HEK293 (cell line): ENCODE measurements at regions not wholly inside any gene's neighbourhood (a gene's known extent, or its start where the extent isn't known, plus 50 kb on each side); places are given as distances from the start of the nearest gene placed in this dataset.

ENCODE experiments used
- MYNN ChIP-seq: fragments of 450-650 bp; formaldehyde crosslinking; IDR thresholded peaks from 2 replicates; pipeline ENCODE4 v1.5.1; 2016; ENCODE audit warnings: missing biosample characterization, missing genetic modification characterization, borderline replicate concordance
- SP2 ChIP-seq: fragments of 450-650 bp; formaldehyde crosslinking; IDR thresholded peaks from 2 replicates; pipeline ENCODE4 v1.5.1; 2016; ENCODE audit warnings: missing biosample characterization, missing genetic modification characterization
- ZNF157 ChIP-seq: fragments of 450-650 bp; formaldehyde crosslinking; IDR thresholded peaks from 2 replicates; pipeline ENCODE4 v1.5.1; 2016; ENCODE audit warnings: missing biosample characterization, missing genetic modification characterization
- ZNF580 ChIP-seq: fragments of 450-650 bp; formaldehyde crosslinking; IDR thresholded peaks from 2 replicates; pipeline ENCODE4 v1.5.1; 2016; ENCODE audit warnings: missing biosample characterization, missing genetic modification characterization
- ZNF585B ChIP-seq: fragments of 450-650 bp; formaldehyde crosslinking; IDR thresholded peaks from 2 replicates; pipeline ENCODE4 v1.5.1; 2016; ENCODE audit warnings: missing biosample characterization, missing genetic modification characterization
- ZNF658 ChIP-seq: fragments of 450-650 bp; formaldehyde crosslinking; IDR thresholded peaks from 2 replicates; pipeline ENCODE4; 2016; ENCODE audit warnings: missing biosample characterization, missing genetic modification characterization
- ZNF704 ChIP-seq: fragments of 450-650 bp; formaldehyde crosslinking; IDR thresholded peaks from 2 replicates; pipeline ENCODE4 v1.5.1; 2016; ENCODE audit warnings: missing biosample characterization, missing genetic modification characterization
- ZNF776 ChIP-seq: fragments of 450-650 bp; formaldehyde crosslinking; IDR thresholded peaks from 2 replicates; pipeline ENCODE4 v1.5.0; 2017; ENCODE audit warnings: missing biosample characterization, missing genetic modification characterization, borderline replicate concordance
- ZSCAN30 ChIP-seq: fragments of 450-650 bp; IDR thresholded peaks from 2 replicates; pipeline ENCODE4 v1.5.1; 2018; ENCODE audit warnings: missing biosample characterization, mild to moderate bottlenecking, missing genetic modification characterization, moderate library complexity
- TF ChIP-seq, protein P1 (sequence below): fragments of 450-650 bp; formaldehyde crosslinking; IDR thresholded peaks from 2 replicates; pipeline ENCODE4 v1.5.1; 2016; ENCODE audit warnings: missing biosample characterization, missing genetic modification characterization
- TF ChIP-seq, protein P2 (sequence below): fragments of 450-650 bp; formaldehyde crosslinking; IDR thresholded peaks from 2 replicates; pipeline ENCODE4 v1.5.1; 2016; ENCODE audit warnings: missing biosample characterization, missing genetic modification characterization, low read depth

DNA sequence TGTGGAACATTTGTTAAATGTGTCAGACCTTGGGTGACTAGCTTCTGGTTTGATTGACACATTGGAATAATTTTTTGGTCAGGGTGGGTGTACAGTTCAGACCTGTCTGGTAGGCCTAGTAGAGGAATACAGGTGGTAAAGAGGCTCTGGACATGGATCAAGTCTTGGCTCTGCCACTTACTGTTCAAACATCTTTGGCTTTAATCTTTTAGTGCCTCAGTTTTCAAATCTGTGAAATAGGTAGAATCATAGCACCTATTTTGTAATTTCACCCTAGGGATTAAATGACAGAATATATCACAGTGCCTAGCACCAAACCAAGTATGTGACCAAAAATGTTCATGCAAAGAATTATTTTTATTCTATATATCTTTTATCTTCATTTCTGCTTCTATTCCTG, 340.4 kb downstream of the RPS6KC1 start:
- TF ChIP-seq, protein P1, sequence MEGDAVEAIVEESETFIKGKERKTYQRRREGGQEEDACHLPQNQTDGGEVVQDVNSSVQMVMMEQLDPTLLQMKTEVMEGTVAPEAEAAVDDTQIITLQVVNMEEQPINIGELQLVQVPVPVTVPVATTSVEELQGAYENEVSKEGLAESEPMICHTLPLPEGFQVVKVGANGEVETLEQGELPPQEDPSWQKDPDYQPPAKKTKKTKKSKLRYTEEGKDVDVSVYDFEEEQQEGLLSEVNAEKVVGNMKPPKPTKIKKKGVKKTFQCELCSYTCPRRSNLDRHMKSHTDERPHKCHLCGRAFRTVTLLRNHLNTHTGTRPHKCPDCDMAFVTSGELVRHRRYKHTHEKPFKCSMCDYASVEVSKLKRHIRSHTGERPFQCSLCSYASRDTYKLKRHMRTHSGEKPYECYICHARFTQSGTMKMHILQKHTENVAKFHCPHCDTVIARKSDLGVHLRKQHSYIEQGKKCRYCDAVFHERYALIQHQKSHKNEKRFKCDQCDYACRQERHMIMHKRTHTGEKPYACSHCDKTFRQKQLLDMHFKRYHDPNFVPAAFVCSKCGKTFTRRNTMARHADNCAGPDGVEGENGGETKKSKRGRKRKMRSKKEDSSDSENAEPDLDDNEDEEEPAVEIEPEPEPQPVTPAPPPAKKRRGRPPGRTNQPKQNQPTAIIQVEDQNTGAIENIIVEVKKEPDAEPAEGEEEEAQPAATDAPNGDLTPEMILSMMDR (tag by site-specific recombination) = no peak
- TF ChIP-seq ZNF585B (no peak), ZSCAN30 (tag by site-specific recombination) (no peak), ZNF776 (tag by site-specific recombination) (no peak), ZNF157 (tag by site-specific recombination) (no peak), ZNF658 (tag by site-specific recombination) (no peak), MYNN (no peak), ZNF580 (tag by site-specific recombination) (no peak), SP2 (tag by site-specific recombination) (no peak), ZNF704 (no peak)
- TF ChIP-seq, protein P2, sequence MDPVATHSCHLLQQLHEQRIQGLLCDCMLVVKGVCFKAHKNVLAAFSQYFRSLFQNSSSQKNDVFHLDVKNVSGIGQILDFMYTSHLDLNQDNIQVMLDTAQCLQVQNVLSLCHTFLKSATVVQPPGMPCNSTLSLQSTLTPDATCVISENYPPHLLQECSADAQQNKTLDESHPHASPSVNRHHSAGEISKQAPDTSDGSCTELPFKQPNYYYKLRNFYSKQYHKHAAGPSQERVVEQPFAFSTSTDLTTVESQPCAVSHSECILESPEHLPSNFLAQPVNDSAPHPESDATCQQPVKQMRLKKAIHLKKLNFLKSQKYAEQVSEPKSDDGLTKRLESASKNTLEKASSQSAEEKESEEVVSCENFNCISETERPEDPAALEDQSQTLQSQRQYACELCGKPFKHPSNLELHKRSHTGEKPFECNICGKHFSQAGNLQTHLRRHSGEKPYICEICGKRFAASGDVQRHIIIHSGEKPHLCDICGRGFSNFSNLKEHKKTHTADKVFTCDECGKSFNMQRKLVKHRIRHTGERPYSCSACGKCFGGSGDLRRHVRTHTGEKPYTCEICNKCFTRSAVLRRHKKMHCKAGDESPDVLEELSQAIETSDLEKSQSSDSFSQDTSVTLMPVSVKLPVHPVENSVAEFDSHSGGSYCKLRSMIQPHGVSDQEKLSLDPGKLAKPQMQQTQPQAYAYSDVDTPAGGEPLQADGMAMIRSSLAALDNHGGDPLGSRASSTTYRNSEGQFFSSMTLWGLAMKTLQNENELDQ (tag by site-specific recombination) = no peak
